Mesothelial cell of epicardium (in vitro differentiated cells): ENCODE measurements at regions not wholly inside any gene's neighbourhood (a gene's known extent, or its start where the extent isn't known, plus 50 kb on each side); places are given as distances from the start of the nearest gene placed in this dataset.

Source experiments
- DNase-seq, 2 experiments: peaks; one replicate each; pipeline ENCODE4 v3.0.0; 2021; ENCODE audit warnings: low spot score in 2 of 2; ENCODE audit not compliant: unreplicated experiment in 2 of 2
- H3K27ac Mint-ChIP-seq: 2 replicates; pipeline ENCODE4 v1.8.0; 2021; ENCODE audit warnings: mixed read lengths
- H3K27me3 Mint-ChIP-seq: 2 replicates; pipeline ENCODE4 v1.8.0; 2021; ENCODE audit warnings: low read depth, mixed read lengths
- H3K36me3 Mint-ChIP-seq: 2 replicates; pipeline ENCODE4 v1.8.0; 2021; ENCODE audit warnings: mixed read lengths
- H3K4me1 Mint-ChIP-seq: 2 replicates; pipeline ENCODE4 v1.8.0; 2021; ENCODE audit warnings: mixed read lengths
- H3K4me3 Mint-ChIP-seq: 2 replicates; pipeline ENCODE4 v1.8.0; 2021; ENCODE audit warnings: mild to moderate bottlenecking, moderate library complexity, mixed read lengths
- H3K9me3 Mint-ChIP-seq: 2 replicates; pipeline ENCODE4 v1.8.0; 2021; ENCODE audit warnings: mixed read lengths
- TF ChIP-seq, protein P1 (sequence below): fragments of 200-600 bp; sonication (generic); IDR thresholded peaks from one replicate; pipeline ENCODE4 v1.5.0; 2021; ENCODE audit warnings: antibody characterized with exemption; ENCODE audit not compliant: unreplicated experiment

DNA sequence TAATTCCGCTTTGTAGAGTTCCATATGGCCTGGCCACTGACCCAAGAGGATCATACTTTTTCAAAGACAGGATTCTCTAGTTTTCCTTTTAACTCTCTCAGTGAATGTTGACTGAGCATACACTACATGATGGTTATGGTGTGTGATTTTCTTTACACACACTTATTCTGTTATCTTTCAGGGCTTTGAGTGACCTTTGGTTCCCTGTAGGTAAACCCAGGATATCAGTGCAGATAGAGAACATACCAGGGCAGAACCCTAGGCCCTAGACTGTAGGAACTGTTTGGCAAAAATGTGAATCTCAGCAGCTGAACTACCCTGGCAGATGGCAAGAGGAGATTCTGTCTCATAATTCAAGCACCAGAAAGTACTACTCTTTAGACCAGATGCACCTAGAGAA, 159.6 kb downstream of the KCNA5 start:
- Mint-ChIP-seq H3K36me3 (no peaks in the 10 kb centered on the region), H3K27me3 (peaks cover 9% of the 10 kb centered on the region), H3K4me3 (no peak overlapping the region), H3K4me1 (peaks cover 23% of the 10 kb centered on the region), H3K27ac (no peak overlapping the region), H3K9me3 (peaks cover 4% of the 10 kb centered on the region)
- DNase-seq, result no peak
- TF ChIP-seq, protein P1, sequence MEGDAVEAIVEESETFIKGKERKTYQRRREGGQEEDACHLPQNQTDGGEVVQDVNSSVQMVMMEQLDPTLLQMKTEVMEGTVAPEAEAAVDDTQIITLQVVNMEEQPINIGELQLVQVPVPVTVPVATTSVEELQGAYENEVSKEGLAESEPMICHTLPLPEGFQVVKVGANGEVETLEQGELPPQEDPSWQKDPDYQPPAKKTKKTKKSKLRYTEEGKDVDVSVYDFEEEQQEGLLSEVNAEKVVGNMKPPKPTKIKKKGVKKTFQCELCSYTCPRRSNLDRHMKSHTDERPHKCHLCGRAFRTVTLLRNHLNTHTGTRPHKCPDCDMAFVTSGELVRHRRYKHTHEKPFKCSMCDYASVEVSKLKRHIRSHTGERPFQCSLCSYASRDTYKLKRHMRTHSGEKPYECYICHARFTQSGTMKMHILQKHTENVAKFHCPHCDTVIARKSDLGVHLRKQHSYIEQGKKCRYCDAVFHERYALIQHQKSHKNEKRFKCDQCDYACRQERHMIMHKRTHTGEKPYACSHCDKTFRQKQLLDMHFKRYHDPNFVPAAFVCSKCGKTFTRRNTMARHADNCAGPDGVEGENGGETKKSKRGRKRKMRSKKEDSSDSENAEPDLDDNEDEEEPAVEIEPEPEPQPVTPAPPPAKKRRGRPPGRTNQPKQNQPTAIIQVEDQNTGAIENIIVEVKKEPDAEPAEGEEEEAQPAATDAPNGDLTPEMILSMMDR, result no peak

DNA sequence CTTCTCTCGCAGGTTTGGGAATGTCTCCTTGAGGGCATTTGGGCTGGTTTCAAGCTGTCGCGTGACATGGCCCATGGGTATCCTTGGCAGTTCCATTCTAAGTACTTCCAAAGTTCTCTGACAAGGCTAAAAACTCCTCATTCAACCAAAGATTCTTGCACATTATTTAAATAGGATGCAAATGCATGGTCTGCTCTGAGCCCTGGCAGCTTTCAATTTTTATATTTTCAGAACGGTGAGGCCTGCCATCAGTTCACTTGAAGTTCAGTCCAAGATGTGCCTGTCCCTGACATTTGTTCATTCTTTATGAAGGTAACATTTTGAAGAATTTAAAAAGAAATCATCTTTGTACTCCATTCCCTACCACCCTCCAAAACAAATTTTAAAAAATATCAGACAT, 160.0 kb downstream of the KCNA5 start:
- Mint-ChIP-seq H3K9me3 (peaks cover 4% of the 10 kb centered on the region), H3K27ac (no peak overlapping the region), H3K4me3 (no peak overlapping the region), H3K4me1 (peaks cover 23% of the 10 kb centered on the region), H3K27me3 (peaks cover 7% of the 10 kb centered on the region), H3K36me3 (no peaks in the 10 kb centered on the region)
- no peak for DNase-seq
- TF ChIP-seq, protein P1, result no peak

DNA sequence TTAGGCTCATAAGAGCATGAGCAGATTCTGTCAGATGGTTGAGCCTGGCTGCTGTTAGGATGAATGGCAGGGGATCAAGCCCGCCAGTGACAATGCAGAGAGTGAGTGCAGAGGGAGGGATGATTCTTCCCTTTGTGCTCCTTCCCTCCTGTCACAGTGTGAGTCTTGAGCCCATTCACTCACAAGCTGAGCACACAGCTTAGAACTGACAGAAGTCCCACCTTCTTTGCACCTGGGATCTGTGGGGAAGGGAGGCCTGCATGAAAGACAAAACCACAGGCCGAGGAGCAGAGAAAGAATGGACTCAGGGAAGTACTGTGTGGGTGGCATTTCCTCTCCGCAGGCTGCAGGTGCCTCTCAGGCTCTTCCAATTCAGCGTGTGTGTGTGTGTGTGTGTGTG, 160.6 kb downstream of the KCNA5 start:
- peaks cover 23% of the 10 kb centered on the region for H3K4me1 Mint-ChIP-seq
- H3K27me3 Mint-ChIP-seq, result peaks cover 11% of the 10 kb centered on the region
- DNase-seq, result no peak
- no peaks in the 10 kb centered on the region for H3K36me3 Mint-ChIP-seq
- no peak overlapping the region for H3K27ac Mint-ChIP-seq
- peaks cover 4% of the 10 kb centered on the region for H3K9me3 Mint-ChIP-seq
- TF ChIP-seq, protein P1, result no peak
- no peak overlapping the region for H3K4me3 Mint-ChIP-seq

DNA sequence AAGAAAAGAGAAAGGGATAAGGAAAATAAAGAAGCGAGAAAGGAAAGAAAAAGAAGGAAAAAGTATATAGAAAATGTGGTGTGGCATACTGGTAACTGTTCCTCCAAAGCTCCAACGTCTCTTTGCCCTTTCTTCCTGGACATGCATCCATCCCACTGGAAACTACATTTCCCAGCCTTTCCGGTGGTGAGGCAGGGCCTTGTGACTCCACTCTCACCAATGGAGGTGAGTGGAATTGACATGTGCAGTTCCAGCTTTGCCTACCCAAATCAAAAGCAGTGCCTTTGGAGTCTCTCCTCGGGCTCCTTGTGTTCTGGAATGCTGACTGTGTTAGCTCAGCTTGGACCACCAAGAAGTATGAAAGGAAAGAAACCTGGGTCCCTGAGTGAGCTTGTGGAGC, 161.2 kb downstream of the KCNA5 start:
- Mint-ChIP-seq H3K27ac (no peak overlapping the region), H3K4me1 (peaks cover 23% of the 10 kb centered on the region), H3K36me3 (no peaks in the 10 kb centered on the region), H3K9me3 (peaks cover 4% of the 10 kb centered on the region), H3K4me3 (no peak overlapping the region), H3K27me3 (peaks cover 9% of the 10 kb centered on the region)
- TF ChIP-seq, protein P1, result no peak
- DNase-seq, result no peak

DNA sequence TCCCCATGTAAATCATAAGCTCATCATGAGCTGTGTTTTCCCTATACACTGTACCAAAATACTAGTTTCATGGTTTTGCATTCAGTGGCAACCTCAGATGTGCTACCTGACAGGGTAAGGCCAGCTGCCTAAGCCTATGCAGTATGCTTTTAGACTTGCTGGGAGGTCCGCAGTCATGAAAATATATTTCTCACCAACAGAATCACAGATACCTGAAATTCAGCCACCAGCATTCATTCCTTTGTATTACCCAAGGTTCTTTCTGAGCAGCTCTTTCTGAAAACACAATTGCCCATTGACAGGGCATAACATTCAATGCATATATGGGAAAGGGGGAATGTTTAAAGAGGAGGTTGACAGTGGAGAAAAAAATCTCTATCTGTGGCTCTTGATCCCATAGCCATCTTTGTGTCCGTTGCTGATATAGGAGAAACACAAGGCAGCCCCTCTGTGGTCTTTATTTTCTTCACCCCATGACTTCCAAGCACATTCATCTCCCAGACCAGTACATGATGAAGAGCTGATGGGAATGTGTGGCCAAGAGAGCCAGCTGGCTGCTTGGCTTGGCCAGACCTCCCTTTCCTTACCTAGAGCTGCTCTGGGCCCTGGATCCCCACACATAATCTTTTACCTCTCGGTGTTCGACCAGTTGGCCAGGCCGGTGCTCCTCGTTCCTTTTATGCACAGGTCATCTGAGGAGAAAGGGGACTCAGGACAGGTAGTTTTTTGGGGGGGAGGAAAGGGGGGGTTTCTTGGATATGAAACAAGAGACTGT, 162.9 kb downstream of the KCNA5 start:
- no peaks in the 10 kb centered on the region for H3K36me3 Mint-ChIP-seq
- peaks cover 17% of the 10 kb centered on the region for H3K27me3 Mint-ChIP-seq
- no peak for DNase-seq
- H3K4me3 Mint-ChIP-seq, result no peak overlapping the region
- H3K9me3 Mint-ChIP-seq, result peaks cover 4% of the 10 kb centered on the region
- peaks cover 11% of the 10 kb centered on the region for H3K4me1 Mint-ChIP-seq
- no peak overlapping the region for H3K27ac Mint-ChIP-seq
- TF ChIP-seq, protein P1, result no peak
